ENCODE measurements at regions not wholly inside any gene's neighbourhood (a gene's known extent, or its start where the extent isn't known, plus 50 kb on each side); places are given as distances from the start of the nearest gene placed in this dataset.
"Not testable (repeated sequence)": the region's sequence is repeated elsewhere in the genome, so short reads cannot be mapped to it uniquely, and the experiment has no call there.

DNA sequence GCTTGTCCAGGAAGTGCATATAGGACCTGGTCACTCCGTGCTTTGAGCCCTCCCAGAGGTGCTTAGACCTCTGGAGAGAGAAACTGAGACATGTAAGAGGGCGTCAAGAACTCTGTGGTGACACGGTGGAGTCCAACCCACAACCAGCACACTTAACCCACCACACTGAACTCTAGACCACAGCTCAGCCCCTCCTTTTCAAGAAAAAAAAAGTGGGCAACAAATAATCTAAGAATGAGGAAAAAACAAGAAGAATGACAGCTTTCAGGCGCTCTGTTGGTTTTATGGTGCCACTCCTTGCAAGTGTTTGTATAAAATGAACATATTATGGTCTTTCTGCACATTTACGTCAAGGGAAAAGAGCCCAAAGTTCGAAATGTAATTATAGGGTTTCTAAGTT lies 50.2 kb upstream of the SNAPC3 start:
- DNase-seq, result no peak

DNA sequence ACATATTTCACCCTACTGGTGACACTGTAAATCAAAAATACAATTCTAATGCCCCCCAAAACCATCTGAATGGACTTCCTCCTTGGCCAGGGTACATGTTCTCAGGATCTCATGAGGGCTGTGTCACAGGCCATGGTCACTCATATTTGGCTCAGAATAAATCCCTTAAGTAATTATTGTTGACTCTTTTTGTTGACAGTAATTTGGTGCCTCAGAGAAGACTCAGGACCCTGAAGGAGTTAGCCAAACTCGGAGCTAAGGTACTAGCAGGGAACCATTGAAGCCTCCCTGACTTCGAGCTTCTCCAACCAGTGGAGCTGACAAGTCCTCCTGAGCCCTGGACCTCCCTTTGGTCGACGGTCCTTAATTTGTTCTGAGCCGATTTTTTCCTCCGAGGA lies 51.2 kb upstream of the SNAPC3 start:
- DNase-seq, result no peak

DNA sequence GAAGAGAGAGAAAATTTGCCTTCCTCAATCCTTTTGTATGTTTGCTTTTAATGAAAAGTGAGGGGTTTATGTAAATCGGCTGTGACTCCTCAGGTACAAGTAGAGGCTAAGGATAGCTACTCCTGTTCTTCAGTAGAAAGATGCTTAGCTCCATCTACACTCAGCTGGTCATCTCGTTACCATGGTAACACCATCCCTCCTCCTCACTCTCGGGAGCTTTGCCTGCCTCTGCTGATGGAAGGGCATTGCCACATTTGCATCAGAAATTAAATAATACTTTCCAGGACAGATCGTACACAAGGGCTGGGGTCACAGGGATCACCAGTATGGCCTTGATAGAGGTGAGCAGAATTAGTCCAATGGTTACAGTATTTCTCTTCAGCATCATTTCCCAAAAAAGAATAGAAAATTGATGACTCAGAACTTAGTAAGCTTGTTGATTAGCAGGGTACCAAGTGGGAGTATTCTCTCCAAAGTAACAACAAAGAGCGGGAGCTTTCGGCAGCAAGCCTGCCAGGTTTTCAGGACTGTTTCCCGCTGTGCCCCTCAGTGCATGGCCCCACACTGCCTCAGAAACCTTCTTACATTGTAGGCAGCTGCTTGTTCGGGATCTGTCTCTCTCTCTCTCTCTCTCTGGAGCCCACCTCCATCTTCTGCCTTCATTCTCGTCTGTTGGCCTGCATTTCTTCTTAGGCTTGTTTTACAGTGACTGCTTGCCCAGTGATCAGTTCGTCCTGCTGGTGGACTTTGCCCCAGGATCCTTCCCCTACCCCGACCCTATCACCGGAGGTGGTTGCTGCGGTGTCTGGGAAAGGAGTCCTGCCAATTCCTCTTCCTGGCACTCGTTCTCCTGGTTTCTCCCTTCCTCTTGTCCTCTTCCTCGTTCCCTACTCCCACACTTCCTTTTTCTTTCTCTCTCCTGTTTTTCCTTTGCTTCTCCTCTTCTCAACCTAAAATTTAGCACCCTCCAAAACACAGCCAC lies 51.9 kb upstream of the SNAPC3 start:
- DNase-seq, result peak; percentile 7

DNA sequence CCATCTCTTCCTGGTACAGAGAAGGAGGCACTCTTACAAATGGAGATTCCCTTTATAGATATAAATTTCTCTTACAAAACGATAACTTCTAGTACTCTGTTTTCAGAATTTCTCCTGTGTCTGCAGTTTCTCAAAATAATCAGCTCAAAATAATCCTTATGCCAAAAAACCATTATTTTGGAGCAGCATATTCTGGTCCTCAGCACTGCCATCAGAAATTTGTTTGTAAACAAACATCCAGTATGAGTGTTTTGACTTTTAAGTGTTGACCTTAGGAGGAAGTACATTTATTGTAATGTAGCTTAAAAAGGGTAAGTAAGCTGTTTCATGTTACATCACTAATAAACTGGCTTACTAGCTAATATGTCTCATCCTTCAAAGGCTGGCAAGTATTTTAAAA lies 52.8 kb upstream of the SNAPC3 start:
- DNase-seq, result no peak

DNA sequence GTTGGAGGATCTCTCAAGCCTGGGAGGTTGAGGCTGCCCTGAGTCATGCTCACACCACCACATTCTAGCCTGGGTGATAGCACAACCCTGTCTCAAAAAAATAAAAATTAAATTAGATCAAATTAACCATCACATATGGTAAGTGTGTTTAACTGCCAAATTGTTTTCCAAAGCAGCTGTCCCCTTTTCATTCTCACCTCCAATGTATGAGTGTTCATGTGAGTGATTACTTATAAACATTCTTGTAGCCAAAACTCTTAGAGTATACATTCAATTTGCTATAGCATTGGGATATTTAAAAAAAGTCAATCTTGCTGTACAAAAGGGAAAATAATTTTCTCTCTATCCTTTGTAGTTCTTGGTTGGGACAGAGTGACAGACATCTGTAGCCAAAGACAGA lies 53.4 kb upstream of the SNAPC3 start:
- DNase-seq, result no peak

DNA sequence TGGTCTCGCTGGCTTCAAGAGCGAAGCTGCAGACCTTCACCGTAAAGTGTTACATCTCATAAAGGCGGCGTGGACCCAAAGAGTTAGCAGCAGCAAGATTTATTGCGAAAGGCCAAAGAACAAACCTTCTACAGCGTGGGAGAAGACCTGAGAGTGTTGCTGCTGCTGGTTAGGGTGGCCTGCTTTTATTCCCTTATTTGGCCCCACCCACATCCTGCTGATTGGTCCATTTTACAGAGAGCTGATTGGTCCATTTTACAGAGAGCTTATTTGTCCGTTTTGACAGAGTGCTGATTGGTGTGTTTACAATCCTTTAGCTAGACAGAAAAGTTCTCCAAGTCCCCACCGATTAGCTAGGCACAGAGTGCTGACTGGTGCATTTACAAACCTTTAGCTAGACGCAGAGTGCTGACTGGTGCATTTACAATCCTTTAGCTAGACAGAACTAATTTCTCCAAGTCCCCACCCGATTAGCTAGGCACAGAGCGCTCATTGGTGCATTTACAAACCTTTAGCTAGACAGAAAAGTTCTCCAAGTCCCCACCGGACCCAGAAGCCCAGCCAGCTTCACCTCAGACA lies 57.6 kb upstream of the SNAPC3 start:
- not testable (repeated sequence) for DNase-seq

DNA sequence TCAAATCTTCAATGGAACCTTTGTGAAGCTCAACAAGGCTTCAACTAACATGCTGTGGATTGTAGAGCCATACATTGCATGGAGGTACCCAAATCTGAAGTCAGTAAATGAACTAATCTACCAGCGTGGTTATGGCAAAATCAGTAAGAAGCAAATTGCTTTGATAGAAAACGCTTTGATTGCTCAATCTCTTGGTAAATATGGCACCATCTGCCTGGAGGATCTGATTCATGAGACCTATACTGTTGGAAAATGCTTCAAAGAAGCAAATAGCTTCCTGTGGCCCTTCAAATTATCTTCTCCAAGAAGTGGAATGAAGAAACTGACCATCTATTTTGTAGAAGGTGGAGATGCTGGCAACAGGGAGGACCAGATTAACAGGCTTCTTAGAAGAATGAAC lies 54.7 kb upstream of the TTC39B start:
- no peak for DNase-seq

DNA sequence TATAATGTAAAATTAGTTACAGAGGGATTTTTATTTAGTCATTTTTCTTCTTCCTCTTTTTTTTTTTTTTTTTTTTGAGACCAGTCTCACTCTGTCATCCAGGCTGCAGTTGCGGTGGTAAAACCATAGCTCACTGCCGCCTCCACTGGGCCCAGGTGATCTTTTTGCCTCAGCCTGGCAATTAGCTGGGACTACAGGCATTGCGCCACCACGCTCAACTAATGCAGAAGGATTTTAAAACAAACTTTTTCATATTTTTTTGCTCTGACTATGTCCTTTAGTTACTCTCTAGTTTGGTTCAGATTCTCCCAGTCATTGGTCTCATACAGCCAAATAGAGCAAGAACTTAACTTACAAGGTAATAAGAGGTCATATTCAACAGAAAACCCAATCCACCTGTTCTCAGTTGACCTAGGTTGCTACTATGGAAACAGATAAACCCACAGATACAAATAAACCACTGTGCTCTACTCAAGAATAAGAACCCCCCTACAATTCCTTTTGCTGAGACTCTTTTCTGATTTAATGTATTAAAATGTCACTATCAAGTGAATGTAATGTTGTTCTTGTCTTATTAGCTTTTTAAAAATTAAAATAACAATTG lies 50.1 kb upstream of the TTC39B start:
- DNase-seq, result no peak
